Activated CD4-positive, alpha-beta T cell treated with anti-CD3 and anti-CD28 coated beads, Interleukin-2, amount 50 U/mL, for 48 hours (primary cell): ENCODE measurements at regions not wholly inside any gene's neighbourhood (a gene's known extent, or its start where the extent isn't known, plus 50 kb on each side); places are given as distances from the start of the nearest gene placed in this dataset.
"Not testable (repeated sequence)": the region's sequence is repeated elsewhere in the genome, so short reads cannot be mapped to it uniquely, and the experiment has no call there.

Experiments used
- DNase-seq, 2 experiments: peaks; one replicate each; pipeline ENCODE4 v3.0.0-alpha.2; 2020

DNA sequence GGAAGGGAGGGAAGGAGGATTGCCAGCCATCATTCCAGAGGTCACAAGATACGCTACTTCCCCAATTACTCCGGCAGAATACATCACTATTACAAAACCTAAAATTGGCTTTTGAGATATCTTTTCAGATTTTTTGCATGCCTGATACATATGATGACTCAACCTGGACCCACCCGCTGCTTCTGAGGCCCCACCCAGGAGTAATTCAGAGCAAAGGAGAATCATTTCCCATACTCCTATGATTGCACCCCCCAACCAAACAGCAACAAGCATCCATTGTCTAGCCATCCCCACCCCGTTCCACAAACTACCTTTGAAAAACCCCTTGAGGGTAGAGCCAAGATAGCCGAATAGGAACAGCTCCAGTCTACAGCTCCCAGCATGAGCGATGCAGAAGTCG is 163.5 kb upstream of the GJE1 start:
- no peak for DNase-seq

GRCh38 chr6:141968632-141969031 is 164.1 kb upstream of the GJE1 start:
- no peak for DNase-seq

- no peak for DNase-seq
Measured at GRCh38 chr6:141965016-141965545, 167.6 kb upstream of the GJE1 start.

- DNase-seq, result no peak
Measured at GRCh38 chr6:141963543-141964295, 169.0 kb upstream of the GJE1 start.

DNA sequence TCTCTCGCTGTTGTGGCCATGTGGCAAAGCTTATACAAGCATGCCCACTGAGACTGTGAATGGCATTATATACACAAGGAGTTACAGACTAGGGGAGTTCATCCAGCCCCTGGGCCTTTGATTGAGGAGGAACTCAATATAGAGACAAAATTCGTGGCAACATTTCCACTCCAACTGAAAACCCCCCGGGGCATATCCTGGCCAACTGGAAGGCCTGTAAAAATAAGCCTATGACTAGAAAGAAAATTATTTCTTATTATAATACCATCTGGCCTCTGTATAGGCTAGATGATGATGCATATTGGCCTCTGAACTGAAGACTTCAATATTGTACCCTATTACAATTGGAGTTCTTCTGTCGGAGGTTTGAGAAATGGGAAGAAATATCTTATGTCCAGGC is 175.5 kb upstream of the GJE1 start:
- no peak for DNase-seq

- DNase-seq, result no peak
Measured at GRCh38 chr6:141956868-141957267, 175.9 kb upstream of the GJE1 start.

DNA sequence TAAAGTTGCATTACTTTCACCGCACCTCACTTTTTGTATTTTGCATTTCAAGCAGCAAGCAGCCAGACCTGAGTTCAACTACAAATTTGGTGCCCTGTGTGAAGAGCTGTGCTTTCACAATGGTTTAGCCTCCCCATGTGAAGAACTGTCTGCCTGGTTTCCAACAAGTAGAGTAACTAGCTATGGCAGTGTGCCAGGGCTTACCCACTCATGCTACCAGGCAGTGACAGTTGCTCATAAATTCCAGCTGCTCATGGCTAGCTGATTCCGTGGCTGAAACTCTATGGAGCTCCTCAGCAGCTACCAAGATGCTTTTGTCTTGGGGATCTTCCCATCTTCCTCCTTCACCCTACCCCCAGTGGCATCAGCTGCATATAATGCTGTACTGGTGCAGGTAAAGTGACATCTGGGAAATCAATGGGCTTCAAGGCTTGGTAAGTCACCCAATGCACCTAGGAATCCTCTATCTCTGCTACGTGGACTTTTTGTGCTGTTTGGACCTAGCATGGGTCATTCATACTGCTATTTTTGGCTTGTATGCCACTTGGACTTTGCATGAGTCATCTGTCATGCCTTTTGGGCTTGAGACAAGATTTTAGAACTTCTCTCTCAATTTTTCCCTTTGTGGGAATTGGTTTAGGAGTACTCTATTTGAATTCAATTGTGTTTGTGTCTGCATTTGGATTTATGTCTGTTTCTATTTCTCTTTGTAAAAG is 176.5 kb upstream of the GJE1 start:
- DNase-seq, result no peak

GRCh38 chr6:141953072-141953471 is 179.7 kb upstream of the GJE1 start:
- DNase-seq, result no peak

DNA sequence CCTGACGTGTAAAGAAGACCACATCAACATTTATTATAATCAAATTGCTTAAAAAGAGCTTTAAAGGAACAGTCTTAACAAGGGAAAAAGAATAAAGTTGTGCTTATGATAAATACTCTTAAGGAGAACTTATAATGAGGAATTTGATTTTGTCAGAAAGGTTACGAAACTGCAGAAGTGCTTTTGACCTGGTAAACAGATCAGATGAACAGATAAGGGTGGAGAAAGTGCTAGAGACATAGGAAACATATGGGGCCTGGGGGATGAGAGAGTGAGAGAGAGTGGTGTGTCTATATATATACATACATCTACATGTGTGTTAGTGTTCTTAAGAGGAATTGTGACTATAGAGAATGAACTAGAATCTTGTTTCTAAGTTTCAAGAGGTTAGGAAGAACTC is 186.2 kb upstream of the GJE1 start:
- DNase-seq, result no peak

DNA sequence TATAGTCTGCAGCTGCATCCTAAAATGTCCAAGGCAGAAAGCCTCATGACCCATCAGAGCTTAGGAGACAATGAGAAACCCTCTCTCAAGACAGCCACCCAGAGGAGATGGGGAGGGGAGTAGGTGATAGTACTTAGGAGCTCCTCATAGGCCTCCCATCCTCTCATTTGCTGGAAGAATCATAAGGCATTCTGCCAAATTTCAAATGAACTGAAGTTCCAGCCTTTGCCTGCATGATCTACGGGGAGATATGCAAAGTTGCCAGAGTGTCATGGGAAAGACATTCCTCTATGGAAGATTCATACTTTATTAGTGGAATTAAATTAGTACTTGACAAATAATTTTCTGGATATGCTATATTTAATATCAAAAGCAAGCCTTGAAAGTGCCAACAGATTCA is 194.1 kb upstream of the GJE1 start:
- no peak for DNase-seq

GRCh38 chr6:141932685-141933084 is 200.0 kb upstream of the GJE1 start:
- DNase-seq, result no peak

DNA sequence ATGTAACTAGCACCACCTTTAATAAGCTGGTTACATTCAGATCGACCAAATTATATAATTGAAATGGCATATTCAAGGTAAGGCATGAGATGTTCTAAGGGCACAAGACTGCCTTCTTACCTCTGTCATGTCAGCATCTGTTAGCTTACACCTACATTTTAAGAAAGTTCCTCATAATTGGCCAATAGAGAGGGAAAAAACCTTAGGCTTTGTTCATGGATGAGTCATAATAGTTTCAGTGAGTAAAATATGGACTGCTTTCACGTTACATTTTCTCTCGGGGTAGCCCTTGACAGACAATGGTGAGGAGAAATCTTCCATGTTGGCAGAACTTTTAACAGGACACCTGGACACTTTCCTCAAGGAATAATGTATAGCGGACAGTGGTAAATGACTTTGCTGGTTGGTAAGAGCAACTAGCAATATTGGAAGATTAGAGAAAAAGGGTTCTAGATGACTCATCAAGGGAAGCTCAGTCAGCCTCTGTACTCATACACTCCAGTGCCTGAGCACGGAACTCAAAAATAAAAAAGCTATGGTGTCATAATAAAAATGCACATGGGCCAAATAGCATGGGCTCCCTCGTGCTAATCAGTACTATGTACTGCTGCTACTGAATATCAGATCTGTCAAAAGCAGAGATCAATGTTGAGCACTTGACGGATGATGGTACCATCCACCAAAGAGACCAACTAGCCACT is 206.4 kb upstream of the GJE1 start:
- DNase-seq, result not testable (repeated sequence)

DNA sequence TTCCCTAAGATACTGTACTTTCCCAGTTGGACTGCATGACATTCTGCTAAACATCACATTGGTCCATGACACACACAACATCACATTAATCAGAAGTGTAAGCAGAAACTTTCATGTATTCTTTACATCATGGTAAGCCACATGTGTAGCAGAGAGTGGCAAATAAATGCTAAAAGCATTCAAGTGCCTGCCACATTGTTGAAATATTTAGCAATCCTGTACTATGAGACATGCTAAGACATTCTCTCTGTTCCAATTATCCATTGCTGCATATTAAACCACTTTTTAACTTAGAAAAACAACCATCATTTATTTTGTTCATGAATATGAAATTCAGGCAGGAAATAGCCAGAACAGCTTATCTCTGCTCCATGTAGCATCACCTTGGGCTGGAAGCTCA is 207.7 kb upstream of the GJE1 start:
- no peak for DNase-seq

DNA sequence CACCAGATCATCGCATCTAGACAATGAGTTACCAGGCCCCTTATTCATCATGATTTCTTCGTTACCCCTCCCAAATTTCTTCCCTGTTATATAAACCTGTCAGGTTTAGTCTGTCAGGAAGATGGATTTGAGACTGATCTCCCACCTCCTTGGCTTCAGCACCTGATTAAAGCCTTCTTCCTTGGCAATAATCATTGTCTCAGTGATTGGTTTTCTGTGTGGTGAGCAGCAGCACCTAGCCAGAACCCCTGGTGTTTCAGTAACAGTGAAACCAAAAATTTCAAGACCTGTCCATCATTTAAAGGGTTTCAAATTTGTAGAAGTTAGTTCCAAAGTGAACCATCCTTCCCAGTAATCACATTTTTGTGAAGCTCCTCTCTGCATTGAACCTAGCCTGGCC is 209.8 kb upstream of the GJE1 start:
- no peak for DNase-seq

GRCh38 chr6:141916682-141917505 is 215.8 kb upstream of the GJE1 start:
- not testable (repeated sequence) for DNase-seq

GRCh38 chr6:141914646-141915045 is 218.1 kb upstream of the GJE1 start:
- no peak for DNase-seq

DNA sequence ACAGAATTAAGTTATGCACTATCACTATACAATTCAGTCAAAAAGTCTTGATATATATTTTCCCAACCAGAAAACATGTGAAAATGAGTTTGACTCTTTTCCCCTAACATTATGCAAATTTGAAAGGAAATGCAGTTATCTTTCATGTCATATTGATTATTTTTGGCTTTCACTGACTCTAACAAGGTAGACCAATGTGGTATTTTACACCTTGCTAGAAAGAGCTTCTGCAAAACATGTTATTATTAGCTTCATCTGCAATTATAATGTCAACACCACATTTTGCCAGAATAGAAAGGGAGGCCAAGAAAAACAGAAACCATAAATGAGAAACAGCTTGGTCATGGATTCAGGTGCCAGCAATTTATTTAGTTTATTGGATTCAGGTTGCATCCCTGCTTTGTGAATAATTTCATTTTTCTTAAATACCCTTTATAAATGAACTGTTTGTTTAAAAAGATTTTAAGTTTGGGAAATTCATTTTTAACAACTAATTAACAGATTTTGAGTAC is 226.1 kb upstream of the GJE1 start:
- no peak for DNase-seq

- DNase-seq, result no peak
Measured at GRCh38 chr6:141890661-141891060, 242.1 kb upstream of the GJE1 start.

DNA sequence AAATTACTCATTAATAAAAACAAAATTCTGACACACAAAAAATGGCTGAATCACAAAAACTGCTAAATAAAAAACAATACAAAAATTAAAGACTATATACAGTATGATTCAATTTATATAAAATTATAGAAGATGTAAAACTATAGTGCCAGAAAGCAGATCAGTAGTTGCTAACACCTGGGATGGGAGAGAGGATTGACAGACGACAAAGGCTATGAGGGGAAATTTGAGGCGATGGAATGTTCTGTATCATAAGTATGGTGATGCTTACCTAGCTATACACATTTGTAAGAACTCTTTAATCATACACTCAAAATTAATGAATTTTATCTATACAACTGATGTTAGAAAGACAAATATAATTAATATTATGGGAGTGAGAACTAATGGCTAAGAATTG is 247.9 kb upstream of the GJE1 start:
- no peak for DNase-seq

GRCh38 chr6:141878686-141879085 is 254.0 kb upstream of the GJE1 start:
- DNase-seq, result no peak

DNA sequence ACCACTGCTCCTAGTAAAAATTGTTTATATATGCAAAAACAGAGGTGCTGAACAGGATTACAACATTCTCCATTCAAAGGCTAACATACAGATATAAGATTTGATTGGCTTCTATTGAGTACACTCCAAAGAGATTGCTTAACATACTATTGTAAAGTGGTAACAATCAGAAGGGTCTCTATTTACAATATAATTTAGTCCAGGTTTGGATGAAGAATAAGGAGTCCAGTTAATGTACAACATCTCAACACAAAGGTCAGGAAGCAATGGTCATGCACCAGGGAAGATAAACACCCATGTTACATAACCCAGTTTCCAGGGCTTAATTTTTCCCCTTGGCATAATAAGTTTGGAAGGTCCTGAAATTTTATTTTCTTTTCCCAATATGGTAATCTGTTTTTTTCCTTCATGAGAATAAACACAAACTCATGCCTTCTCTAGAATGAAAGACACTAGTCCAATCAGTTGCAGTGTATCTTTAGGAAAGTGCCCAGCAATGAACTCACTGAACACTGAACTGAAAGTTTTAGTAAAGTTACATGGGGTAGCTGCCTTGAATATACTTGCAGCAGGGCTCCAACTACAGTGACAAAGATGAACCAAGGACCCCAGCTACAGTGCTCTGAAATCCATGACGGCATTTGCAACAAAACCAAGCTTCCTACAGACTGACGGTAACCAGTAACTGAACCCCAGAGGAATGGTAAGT is 255.3 kb upstream of the GJE1 start:
- no peak for DNase-seq
